ENCODE measurements at regions not wholly inside any gene's neighbourhood (a gene's known extent, or its start where the extent isn't known, plus 50 kb on each side); places are given as distances from the start of the nearest gene placed in this dataset.

DNA sequence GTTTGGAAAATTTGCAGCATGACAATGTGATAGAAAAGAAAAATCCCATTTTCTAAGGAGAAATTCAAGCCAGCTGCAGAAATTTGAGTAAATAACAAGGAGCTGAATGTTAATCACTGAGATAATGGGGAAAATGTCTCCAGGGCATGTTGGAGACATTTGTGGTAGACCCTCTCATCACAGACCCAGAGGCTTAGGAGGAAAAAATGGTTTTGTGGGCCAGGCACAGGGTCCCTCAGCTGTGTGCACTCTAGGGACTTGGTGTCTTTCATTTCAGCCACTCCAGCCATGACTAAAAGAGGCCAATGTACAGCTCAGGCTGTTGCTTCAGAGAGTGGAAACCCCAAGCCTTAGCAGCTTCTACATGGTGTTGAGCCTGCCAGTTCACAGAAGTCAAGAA, 111.4 kb upstream of the SYT10 start:
- intact Hi-C loops (cut with DNase I), result no loop called here
- Histone ChIP-seq H3K9me3 (no peaks in the 10 kb centered on the region), H3K4me1 (no peaks in the 10 kb centered on the region), H3K27me3 (no peaks in the 10 kb centered on the region), H3K27ac (replicated peaks in 1 of 4) (no peak overlapping the region), H3K36me3 (no peaks in the 10 kb centered on the region), H3K4me3 (no peak overlapping the region)
- DNase-seq (ENCODE audit: extremely low spot score), result no peak
- TF ChIP-seq, protein P1, sequence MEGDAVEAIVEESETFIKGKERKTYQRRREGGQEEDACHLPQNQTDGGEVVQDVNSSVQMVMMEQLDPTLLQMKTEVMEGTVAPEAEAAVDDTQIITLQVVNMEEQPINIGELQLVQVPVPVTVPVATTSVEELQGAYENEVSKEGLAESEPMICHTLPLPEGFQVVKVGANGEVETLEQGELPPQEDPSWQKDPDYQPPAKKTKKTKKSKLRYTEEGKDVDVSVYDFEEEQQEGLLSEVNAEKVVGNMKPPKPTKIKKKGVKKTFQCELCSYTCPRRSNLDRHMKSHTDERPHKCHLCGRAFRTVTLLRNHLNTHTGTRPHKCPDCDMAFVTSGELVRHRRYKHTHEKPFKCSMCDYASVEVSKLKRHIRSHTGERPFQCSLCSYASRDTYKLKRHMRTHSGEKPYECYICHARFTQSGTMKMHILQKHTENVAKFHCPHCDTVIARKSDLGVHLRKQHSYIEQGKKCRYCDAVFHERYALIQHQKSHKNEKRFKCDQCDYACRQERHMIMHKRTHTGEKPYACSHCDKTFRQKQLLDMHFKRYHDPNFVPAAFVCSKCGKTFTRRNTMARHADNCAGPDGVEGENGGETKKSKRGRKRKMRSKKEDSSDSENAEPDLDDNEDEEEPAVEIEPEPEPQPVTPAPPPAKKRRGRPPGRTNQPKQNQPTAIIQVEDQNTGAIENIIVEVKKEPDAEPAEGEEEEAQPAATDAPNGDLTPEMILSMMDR (IDR thresholded peaks at IDR 0.05), result no peak
- TF ChIP-seq POLR2AphosphoS5 (IDR thresholded peaks at IDR 0.05) (no peak), EP300 (IDR thresholded peaks at IDR 0.05) (no peak), POLR2A (IDR thresholded peaks at IDR 0.05; ENCODE audit: low read depth) (no peak)

DNA sequence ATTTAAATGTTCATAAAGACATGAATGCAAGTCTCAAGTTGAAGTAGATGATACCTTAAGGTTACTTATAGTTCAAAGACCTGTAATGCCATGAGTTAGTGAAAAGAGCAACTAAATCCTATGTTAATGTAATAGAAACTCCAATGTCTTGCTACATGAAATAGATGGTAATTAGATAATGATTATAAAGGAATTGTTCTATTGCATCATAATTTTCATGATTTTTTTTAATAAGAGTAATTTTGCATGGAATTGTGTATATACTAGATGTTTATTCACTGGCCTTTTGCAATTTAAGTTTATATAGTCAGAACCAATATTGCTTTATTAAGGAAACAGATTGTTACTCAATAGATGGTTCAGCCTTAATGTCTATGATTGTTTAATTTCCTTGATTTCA, 115.5 kb upstream of the SYT10 start:
- H3K9me3 ChIP-seq, result no peaks in the 10 kb centered on the region
- no peaks in the 10 kb centered on the region for H3K36me3 ChIP-seq
- H3K27me3 ChIP-seq, result no peaks in the 10 kb centered on the region
- intact Hi-C loops (cut with DNase I), result no loop called here
- H3K4me1 ChIP-seq, result no peaks in the 10 kb centered on the region
- H3K4me3 ChIP-seq, result no peak overlapping the region
- no peak overlapping the region for H3K27ac ChIP-seq (replicated peaks in 1 of 4)
- DNase-seq (ENCODE audit: extremely low spot score), result no peak
- TF ChIP-seq POLR2A (IDR thresholded peaks at IDR 0.05; ENCODE audit: low read depth) (no peak), POLR2AphosphoS5 (IDR thresholded peaks at IDR 0.05) (no peak), EP300 (IDR thresholded peaks at IDR 0.05) (no peak)
- TF ChIP-seq, protein P1 (IDR thresholded peaks at IDR 0.05), result no peak

DNA sequence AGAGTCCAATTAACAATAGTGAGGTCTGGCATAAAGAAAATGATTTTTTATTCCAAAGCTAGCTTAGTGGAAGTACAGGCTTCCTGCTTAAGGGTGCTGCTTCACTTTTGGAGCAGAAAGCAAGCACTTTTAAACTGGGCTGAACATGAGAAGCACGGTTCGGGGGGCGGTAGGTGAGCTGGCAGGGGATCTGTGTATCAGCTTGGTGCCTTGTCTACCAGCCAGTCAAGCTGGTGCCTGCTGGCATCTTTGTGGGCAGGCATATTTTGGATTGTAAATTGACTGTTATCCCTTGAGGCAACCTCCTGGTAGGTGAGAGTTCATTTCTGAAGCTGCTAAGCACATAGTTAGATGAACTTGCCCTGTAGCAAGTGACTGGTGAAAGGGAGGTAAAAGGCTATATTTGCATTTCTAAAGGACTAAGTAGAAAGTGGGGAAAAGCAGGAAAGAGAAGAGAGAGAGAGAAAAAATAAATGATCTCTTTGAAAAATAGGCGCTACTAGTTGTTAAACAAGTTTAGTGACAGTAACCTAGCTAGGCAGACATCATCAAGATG, 121.1 kb upstream of the SYT10 start:
- 89% methylated on average over 4 of the region's 4 CpGs for WGBS
- H3K4me1 ChIP-seq, result no peaks in the 10 kb centered on the region
- no peak for DNase-seq (ENCODE audit: extremely low spot score)
- H3K36me3 ChIP-seq, result no peaks in the 10 kb centered on the region
- H3K4me3 ChIP-seq, result no peak overlapping the region
- TF ChIP-seq POLR2A (IDR thresholded peaks at IDR 0.05; ENCODE audit: low read depth) (no peak), POLR2AphosphoS5 (IDR thresholded peaks at IDR 0.05) (no peak), EP300 (IDR thresholded peaks at IDR 0.05) (no peak)
- TF ChIP-seq, protein P1 (IDR thresholded peaks at IDR 0.05), result no peak
- no peak overlapping the region for H3K27ac ChIP-seq (replicated peaks in 1 of 4)
- no peaks in the 10 kb centered on the region for H3K27me3 ChIP-seq
- peaks cover 0 to 18% (median 11%) of the 10 kb centered on the region in 4 donors for H3K9me3 ChIP-seq
- intact Hi-C loops (cut with DNase I), result no loop called here

DNA sequence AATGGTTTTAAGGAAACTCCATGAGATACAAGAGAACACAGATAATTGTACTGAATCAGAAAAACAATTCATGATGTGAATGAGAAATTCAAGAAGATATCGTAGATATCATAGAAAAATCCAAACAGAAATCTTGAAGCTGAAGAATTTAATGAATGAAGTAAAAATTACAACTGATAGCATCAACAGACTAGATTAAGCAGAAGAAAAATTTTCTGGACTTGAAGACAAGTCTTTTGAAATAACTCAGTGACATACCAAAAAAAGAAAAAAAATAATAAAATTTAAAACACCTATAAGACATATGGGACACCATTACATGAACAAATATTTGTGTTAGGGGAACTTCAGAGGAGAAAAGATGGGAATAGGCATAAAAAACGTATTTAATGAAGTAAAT, 122.8 kb upstream of the SYT10 start:
- no peak overlapping the region for H3K27ac ChIP-seq (replicated peaks in 1 of 4)
- H3K9me3 ChIP-seq, result peaks cover 0 to 18% (median 11%) of the 10 kb centered on the region in 4 donors
- TF ChIP-seq EP300 (IDR thresholded peaks at IDR 0.05), result no peak
- TF ChIP-seq, protein P1 (IDR thresholded peaks at IDR 0.05), result no peak
- TF ChIP-seq POLR2AphosphoS5 (IDR thresholded peaks at IDR 0.05), result no peak
- TF ChIP-seq POLR2A (IDR thresholded peaks at IDR 0.05; ENCODE audit: low read depth), result no peak
- H3K36me3 ChIP-seq, result no peaks in the 10 kb centered on the region
- no peaks in the 10 kb centered on the region for H3K27me3 ChIP-seq
- DNase-seq (ENCODE audit: extremely low spot score), result no peak
- 77% methylated on average over 2 of the region's 2 CpGs for WGBS
- intact Hi-C loops (cut with DNase I), result no loop called here
- no peaks in the 10 kb centered on the region for H3K4me1 ChIP-seq
- no peak overlapping the region for H3K4me3 ChIP-seq

DNA sequence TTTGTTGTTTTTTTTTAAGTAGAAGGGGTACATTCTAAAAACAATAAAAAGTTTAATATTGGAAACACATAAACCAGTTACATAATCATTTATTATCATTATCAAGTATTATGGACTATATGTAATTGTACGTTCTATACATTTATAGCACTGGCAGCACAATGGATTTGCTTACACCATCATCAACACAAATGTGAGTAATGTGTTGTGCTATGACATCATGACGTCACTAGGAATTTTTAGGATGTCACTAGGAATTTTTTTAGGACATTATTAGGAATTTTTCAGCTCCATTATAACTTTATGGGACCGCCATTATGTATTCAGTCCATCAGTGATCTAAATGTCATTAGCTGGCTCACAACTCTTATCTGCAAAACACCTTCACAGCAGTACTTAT, 126.8 kb upstream of the SYT10 start:
- Histone ChIP-seq H3K27me3 (no peaks in the 10 kb centered on the region), H3K9me3 (peaks cover 0 to 15% (median 11%) of the 10 kb centered on the region in 4 donors), H3K4me3 (no peak overlapping the region), H3K4me1 (no peaks in the 10 kb centered on the region), H3K27ac (replicated peaks in 1 of 4) (no peak overlapping the region), H3K36me3 (no peaks in the 10 kb centered on the region)
- intact Hi-C loops (cut with DNase I), result no loop called here
- TF ChIP-seq EP300 (IDR thresholded peaks at IDR 0.05), result no peak
- no peak for TF ChIP-seq POLR2AphosphoS5 (IDR thresholded peaks at IDR 0.05)
- TF ChIP-seq, protein P1 (IDR thresholded peaks at IDR 0.05), result no peak
- TF ChIP-seq POLR2A (IDR thresholded peaks at IDR 0.05; ENCODE audit: low read depth), result no peak
- no peak for DNase-seq (ENCODE audit: extremely low spot score)
- 82% methylated on average over 3 of the region's 3 CpGs for WGBS

Data from esophagus muscularis mucosa (tissue), 4 donors.